ENCODE measurements at regions not wholly inside any gene's neighbourhood (a gene's known extent, or its start where the extent isn't known, plus 50 kb on each side); places are given as distances from the start of the nearest gene placed in this dataset.
"Not testable (repeated sequence)": the region's sequence is repeated elsewhere in the genome, so short reads cannot be mapped to it uniquely, and the experiment has no call there.

DNA sequence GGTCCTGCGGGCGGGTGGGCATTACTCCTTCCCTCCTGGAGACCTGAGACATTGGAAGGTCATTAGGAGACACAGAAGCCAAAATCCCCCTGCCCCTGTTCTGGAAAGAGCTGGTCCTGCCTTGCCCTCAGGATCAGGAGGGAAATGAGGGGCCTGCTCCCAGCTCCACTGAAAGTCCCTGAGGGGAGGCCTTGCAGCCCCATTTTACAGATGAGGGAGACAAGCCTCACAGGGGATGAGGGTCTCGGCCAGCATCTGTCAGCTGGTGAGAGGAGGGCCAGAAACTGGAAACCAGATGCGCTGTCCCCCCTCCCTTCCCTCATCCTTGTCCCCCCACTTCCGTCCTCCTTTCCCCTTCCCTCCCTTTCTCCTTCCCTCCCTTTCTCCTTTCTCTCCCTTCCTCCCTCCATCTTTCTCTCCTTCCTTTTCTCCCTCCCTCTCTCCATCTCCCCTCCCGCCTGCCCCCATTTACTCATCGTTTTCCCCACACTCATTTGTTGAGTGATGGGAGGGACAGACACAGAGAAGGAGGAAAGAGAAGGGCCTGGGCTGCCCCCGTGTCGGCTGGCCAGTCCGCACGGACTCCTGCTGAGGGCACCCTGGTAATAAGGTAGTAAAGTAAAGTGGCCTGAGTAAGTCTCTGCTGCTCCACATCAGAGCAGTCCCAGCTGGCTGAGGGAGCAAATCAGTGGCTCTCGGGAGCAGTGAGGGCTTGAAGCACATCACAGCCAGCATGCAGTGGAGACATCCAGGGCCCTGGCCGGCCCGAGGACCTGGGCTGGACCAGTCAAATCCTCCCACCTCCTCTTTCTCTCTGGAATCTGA, 112.4 kb upstream of the ALDH1A3 start:
- DNase-seq (ENCODE audit: low read depth in 2 of 2), result no peak

DNA sequence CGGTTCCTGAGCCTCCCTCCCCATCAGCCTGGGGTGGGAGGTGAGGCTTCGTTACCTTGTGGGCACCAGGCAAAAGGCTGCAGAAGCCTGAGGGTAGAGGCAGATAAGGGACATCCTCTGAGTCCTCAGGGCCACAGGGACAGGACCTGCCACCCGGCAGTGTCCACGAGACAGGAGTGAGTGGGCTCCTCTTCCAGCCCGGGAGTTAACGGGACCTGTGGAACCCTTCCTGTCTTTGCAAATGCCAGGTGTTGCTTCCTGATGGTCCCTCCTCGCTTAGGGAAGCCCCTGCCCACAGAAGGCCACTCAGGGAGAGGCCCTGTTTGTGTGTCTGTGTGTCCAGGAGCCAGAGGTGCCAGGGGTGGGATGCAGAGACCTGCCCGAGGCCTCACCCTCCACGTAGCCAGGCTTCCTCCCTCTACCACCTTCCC, 111.1 kb upstream of the ALDH1A3 start:
- DNase-seq (ENCODE audit: low read depth in 2 of 2), result no peak

GRCh38 chr15:100769043-100769974, 110.3 kb upstream of the ALDH1A3 start:
- DNase-seq (ENCODE audit: low read depth in 2 of 2), result no peak

GRCh38 chr15:100769975-100770340, 109.7 kb upstream of the ALDH1A3 start:
- no peak for DNase-seq (ENCODE audit: low read depth in 2 of 2)

DNA sequence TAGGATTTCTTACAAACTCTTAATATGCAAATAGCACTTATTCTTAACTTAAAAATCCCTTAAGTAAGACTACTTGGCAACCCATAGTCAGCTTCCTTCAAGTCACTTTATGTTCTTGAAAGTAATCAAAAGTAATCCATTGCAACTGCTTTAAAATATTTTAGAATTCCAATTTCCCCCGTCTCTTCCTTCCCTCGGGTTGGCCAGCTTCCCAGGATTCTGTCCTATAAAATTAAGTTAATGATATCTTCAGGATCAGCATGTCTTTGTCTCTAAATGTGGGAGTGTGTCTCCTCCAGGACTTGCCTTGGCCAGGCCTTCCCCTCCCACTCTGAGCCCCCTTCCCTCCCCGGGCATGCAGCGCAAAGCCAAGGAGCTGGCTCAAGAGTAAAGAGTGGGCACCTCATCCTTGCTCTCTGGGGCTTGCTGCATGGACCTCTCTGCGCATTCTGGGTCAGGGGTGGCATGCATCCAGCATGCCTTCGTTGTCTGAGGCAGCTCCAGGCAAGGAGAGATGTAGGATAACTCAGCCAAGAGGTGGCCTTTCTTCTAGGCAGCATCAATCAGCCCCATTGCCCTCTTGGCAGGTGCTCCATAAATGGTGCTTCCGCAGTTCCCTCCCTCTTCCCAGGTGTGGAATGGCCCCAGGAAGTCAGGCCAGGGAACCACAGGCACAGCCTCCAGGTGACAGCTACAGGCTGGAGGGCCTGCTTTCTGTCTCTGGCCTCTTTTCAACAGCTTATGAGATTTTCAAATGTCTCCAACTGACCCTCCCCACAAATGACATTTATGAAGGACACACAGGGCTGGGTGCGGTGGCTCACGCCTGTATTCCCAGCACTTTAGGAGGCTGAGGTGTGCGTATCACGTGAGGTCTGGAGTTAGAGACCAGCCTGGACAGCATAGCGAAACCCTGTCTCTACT, 108.7 kb upstream of the ALDH1A3 start:
- DNase-seq (ENCODE audit: low read depth in 2 of 2), result no peak

- DNase-seq (ENCODE audit: low read depth in 2 of 2), result no peak
Observed at GRCh38 chr15:100771746-100772145, 107.9 kb upstream of the ALDH1A3 start.

GRCh38 chr15:100772478-100772877, 107.2 kb upstream of the ALDH1A3 start:
- DNase-seq (ENCODE audit: low read depth in 2 of 2), result no peak

GRCh38 chr15:100772892-100773520, 106.6 kb upstream of the ALDH1A3 start:
- DNase-seq (ENCODE audit: low read depth in 2 of 2), result no peak

GRCh38 chr15:100774044-100774443, 105.6 kb upstream of the ALDH1A3 start:
- not testable (repeated sequence) for DNase-seq (ENCODE audit: low read depth in 2 of 2)

GRCh38 chr15:100775581-100776185, 103.9 kb upstream of the ALDH1A3 start:
- no peak for DNase-seq (ENCODE audit: low read depth in 2 of 2)

GRCh38 chr15:100777821-100778220, 101.8 kb upstream of the ALDH1A3 start:
- no peak for DNase-seq (ENCODE audit: low read depth in 2 of 2)

- DNase-seq (ENCODE audit: low read depth in 2 of 2), result no peak
Observed at GRCh38 chr15:100778831-100779288, 100.8 kb upstream of the ALDH1A3 start.

DNA sequence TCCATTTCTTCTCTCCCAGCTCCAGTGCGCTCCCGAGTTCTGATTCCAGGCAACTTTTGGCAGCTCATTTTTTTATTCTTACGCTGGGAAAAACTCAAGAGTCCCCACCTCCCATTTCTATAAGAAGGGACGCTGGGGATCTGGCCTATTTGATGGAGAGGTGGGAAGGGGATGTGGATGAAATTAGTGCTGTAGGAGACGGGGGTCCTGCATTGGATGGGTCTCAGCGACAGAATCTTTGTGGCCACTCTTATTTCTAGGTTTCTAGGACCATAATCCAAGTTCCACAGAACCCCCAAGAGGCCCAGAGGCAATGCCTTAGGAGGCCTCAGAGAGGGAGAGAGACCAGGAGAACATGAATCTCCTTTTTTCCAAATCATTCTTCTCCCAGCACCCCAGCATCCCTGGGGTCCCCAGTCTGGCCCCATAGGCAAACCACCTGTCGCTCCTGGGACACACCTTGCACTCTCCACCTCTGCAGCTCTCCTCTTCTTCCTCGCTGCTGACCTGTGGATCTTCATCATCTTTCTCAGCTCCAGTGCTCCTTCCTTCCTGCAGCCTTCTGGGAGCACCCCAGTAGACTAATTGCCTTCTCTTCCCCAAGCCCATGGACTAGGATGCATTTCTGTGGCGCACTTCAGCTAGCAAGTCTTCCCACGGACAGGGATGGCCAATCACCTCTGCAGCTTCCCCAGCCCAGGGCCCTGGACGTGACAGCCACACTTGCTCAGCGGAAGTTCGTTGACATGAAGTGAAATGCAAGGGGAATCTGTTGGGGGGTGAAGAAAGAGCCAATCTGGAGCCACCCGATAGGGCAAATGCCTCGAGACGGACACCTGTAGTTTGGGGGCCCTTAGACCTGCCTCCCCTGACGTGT, 100.1 kb upstream of the ALDH1A3 start:
- DNase-seq (ENCODE audit: low read depth in 2 of 2), result no peak

DNA sequence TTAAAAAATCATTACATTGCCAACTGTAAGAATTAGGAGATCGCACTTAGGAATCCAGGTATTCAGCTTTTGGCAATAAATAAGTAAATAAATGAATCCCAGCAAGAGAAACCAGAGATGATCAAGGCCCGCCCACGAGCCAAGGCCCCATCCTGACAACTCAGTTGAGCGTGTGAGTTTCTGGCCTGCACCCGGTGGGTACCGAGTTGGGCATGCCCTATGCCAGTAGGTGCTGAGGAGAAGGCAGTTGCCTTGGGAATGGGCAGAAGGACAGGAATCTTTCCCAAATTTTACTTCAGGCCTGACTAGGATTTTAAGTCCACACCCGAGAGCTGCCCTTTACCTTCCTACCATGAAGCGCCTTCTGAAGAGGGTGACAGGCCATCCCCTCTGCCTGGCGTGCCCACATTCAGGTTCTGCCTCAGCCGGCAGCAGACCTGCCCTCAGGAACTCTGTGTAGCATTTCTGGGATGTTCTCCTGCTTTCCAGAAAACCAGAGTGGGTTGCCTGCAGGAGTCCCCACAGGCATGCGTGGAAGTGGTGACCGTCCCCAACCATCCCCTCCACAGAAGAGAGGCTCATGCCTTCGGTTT, 99.3 kb upstream of the ALDH1A3 start:
- no peak for DNase-seq (ENCODE audit: low read depth in 2 of 2)

GRCh38 chr15:100781061-100781960, 98.3 kb upstream of the ALDH1A3 start:
- DNase-seq (ENCODE audit: low read depth in 2 of 2), result no peak

GRCh38 chr15:100781961-100782530, 97.6 kb upstream of the ALDH1A3 start:
- DNase-seq (ENCODE audit: low read depth in 2 of 2), result no peak

DNA sequence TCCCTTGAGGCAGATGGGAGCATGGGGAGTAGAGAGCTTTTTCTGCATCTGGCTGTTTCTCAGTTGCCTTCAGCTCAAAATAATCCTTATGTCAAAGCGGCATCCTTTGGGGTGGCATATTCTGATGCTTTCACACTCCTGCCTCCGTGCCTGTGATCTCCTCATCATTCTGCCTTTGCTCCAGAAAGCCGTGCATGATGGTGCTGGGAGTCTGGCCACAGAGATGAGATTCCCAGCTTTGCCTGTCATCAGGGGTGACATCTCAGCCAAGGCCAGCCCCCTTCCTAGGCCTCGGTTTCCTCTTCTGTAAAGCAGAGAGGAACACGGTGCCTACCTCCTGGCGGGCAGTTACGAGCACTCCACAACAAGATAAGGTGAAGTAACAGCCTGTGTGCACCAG, 96.3 kb upstream of the ALDH1A3 start:
- DNase-seq (ENCODE audit: low read depth in 2 of 2), result no peak

Measured in stimulated activated CD4-positive, alpha-beta T cell treated with anti-CD3 and anti-CD28 coated beads, Interleukin-12 subunit alpha, Interleukin-12 subunit beta, amount 100 ng/mL, for 24 hours (primary cell).